ENCODE measurements at regions not wholly inside any gene's neighbourhood (a gene's known extent, or its start where the extent isn't known, plus 50 kb on each side); places are given as distances from the start of the nearest gene placed in this dataset.

DNA sequence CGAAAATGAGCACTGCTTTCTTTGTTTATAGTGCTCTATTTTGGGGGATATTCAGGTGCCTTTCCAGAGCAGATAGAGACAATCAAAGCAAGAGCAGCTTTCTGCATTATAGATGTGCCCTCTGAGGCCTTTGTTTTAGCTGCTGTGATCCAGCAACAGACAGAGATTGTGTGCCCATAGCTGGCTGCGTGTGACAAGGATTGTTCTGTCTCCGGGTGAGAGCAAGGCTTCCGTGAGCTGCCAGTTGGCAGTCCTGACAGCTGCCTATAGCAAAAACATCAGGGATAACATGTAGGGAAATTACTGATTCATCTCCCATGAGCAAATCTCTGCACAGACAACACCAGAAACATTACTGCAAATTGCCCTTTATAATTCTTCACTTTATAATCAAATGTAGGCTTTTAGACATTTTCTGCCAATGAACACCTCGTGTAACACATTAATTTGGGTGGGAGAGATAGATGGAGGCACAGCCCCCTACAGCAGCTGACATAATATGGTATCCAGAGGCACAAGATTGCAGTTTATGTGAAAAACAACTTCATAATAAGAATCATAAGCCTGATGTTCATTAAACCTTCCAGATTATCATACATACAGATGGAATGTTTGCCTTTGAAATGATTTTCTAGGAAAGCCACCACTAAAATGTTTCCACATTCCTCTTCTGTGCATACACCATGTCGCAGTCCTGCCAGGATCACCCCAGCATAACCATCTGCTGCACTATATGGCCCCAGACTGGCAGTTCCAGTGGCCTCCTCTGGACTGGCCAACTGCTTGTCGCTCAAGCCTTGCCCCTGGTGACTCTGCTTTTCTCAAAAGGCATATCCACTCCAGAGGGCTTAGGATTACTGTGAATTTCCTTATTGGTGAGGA is 131.2 kb downstream of the TRIB2 start:
- TF ChIP-seq, protein P1, sequence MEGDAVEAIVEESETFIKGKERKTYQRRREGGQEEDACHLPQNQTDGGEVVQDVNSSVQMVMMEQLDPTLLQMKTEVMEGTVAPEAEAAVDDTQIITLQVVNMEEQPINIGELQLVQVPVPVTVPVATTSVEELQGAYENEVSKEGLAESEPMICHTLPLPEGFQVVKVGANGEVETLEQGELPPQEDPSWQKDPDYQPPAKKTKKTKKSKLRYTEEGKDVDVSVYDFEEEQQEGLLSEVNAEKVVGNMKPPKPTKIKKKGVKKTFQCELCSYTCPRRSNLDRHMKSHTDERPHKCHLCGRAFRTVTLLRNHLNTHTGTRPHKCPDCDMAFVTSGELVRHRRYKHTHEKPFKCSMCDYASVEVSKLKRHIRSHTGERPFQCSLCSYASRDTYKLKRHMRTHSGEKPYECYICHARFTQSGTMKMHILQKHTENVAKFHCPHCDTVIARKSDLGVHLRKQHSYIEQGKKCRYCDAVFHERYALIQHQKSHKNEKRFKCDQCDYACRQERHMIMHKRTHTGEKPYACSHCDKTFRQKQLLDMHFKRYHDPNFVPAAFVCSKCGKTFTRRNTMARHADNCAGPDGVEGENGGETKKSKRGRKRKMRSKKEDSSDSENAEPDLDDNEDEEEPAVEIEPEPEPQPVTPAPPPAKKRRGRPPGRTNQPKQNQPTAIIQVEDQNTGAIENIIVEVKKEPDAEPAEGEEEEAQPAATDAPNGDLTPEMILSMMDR (IDR thresholded peaks at IDR 0.05; ENCODE audit: borderline replicate concordance, extremely low read depth, low read length, poor library complexity, severe bottlenecking), result no peak
- TF ChIP-seq EZH2 (IDR thresholded peaks at IDR 0.05; ENCODE audit: borderline replicate concordance, low read depth, low read length, severe bottlenecking), result no peak
